MM.1S (cell line): ENCODE measurements at regions not wholly inside any gene's neighbourhood (a gene's known extent, or its start where the extent isn't known, plus 50 kb on each side); places are given as distances from the start of the nearest gene placed in this dataset.

ENCODE experiments used
- EZH2 ChIP-seq: fragments of 300-600 bp; sonication (generic); optimal IDR thresholded peaks from 2 replicates; pipeline ENCODE3; 2017; ENCODE audit warnings: low read depth, mild to moderate bottlenecking, antibody characterized with exemption, low read length, mixed read lengths
- EZH2phosphoT487 ChIP-seq: fragments of 300-600 bp; sonication (generic); IDR thresholded peaks from 2 replicates; pipeline ENCODE4 v1.6.1; 2018; ENCODE audit warnings: antibody characterized with exemption, low read length

- no peak for TF ChIP-seq EZH2
- TF ChIP-seq EZH2phosphoT487 = no peak
Observed at GRCh38 chr9:86772635-86772993, 174.7 kb downstream of the GAS1 start.
